ENCODE measurements at regions not wholly inside any gene's neighbourhood (a gene's known extent, or its start where the extent isn't known, plus 50 kb on each side); places are given as distances from the start of the nearest gene placed in this dataset.
"Not testable (repeated sequence)": the region's sequence is repeated elsewhere in the genome, so short reads cannot be mapped to it uniquely, and the experiment has no call there.

DNA sequence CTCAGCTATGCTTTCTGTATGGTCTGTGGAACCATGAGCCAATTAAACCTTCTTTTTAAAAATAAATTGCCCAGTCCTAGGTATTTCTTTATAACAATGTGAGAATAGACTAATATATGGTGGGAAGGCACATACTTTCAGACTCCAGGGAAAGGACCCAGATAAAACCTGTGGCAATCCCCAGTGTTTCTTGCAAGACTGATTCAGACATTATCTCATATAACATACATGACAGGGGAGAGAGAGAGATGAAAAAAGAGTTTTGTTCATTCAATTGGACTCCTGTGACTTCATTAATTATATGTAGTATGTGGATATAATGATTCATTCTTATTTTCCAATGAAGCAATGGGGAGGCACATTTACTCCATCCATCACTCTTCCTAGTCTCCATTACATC, 291.4 kb upstream of the PRKX start:
- no peak for DNase-seq

DNA sequence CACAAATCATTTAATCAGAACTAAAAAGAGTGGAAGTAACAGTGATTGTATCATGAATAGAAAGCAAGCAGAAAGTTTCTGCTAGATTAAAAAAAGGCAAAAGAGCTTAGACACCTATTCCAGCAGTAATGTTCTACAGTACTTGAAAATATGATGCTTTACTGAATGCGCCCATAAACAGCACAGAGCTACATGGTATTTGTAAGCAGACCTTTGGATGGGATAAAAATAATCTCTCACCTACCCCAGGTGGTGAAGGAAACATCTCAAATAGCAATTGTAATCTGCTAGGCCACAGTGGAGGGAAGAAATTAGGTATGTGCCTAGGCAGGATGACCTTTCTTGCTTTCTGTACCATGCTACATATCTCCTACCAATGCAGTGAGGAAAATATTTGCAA, 280.9 kb upstream of the PRKX start:
- DNase-seq: no peak

DNA sequence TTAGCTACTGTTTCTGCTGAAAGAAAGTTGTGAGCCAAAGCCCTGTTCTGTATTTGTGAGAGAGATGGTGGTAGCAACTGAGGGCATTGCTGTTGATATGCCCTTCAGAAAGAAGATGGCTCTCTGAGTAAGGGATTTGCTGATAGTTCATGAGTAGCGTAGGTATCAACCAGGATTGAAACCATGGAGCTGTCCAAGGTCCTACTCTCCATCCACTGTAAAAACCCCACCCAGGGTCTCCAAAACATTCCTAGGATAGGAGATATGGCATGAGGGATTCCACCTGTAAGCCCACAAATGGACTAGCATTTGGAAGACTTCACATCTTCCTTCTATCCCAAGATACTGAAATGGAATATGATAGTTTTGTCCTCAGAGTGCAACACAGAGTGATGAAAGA, 277.1 kb upstream of the PRKX start:
- DNase-seq: no peak

DNA sequence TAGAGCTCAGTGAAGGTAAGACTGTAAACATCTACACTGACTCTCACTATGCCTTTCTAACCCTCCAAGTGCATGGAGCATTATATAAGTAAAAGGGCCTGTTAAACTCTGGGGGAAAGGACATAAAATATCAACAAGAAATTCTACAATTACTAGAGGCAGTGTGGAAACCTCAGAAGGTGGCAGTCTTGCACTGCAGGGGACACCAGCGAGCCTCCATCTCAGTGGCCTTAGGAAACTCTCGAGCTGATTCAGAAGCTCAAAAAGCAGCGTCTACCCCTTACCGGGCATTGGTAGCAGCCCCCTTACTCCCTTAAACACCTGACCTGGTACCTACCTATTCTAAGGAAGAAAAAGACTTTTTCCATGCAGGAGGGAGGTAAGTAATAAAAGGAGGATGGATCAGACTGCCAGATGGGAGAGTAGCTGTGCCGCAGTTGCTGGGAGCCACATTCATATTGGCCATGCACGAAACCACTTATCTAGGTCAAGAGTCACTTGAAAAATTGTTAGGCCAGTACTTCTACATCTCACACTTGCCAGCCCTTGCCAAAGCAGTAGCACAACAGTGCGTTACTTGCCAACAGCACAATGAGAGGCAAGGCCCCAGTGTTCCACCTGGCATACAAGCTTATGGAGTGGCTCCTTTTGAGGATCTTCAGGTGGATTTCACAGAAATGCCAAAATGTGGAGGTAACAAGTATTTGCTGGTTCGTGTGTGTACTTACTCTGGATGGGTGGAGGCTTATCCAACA, 258.8 kb upstream of the PRKX start:
- DNase-seq: peak; percentile 77 to 78

- DNase-seq: no peak
Observed at GRCh38 chrX:3968749-3969148, 255.3 kb upstream of the PRKX start.

DNA sequence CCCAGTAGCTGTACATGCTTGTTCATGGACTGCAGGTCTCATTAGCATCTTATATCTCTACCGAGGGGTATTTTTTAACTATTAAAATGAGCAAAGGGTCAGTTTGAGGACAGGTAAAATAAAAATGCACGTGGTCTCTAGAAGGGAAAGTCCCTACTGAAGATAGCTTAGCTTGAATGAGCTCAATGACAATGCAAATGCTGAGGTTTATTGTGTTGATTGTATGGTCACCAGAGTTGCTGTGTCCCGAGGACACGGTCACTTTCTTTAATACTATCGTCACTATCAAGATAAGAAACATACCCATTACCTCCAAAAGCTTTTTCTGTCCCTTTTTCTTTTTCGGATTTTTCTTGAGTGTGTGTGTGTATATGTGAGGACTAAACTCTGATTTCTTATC, 250.5 kb upstream of the PRKX start:
- DNase-seq: no peak

DNA sequence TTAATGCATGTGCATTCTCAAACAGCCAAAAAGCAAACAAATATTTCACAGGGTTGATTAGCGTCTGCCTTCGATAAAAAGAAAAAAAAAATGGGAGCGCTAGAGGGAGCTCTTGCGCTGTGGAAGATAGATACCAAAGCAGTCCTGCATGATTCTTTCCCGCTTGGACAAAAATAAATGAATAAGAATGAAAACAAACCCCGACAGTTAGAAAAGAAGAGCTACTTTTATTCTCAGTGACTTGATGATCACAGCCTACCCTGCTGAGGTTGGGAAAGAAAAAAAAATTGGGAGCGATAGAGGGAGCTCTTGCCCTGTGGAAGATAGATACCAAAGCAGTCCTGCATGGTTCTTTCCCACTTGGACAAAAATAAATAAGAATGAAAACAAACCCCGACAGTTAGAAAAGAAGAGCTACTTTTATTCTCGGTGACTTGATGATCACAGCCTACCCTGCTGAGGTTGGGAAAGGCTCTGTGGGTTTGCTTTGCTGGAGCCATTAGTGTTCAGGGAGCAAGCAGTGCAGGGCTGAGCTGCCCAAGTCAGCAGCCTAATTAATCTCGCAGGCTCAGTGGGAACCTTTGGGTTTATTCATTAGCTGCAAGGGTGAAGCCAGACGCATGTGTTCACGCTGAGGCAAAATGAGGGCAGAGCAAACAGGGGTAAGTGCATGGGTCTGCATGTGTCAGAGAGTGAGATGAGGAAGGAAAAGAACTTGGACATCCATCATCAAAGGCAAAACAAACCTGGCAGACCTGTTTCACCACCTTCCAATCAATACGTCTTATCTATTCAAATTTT, 249.3 kb upstream of the PRKX start:
- peak; percentile 27 to 69 for DNase-seq

DNA sequence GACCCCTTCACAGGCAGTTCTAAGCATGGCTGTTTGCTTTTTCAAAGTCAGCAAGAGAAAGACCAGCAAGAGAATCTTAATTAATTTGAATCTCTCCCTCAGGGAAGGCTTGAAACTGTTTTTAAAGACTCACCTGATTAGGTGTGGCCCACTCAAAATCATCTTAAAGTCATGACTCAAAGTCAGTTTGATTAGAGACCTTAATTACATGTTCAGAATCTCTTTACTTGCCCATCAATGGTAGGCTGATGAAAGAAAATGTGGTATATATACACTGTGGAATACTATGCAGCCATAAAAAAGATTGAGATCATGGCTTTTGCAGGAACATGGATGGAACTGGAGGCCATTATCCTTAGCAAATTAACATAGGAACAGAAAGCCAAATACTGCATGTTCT, 247.5 kb upstream of the PRKX start:
- DNase-seq: no peak

DNA sequence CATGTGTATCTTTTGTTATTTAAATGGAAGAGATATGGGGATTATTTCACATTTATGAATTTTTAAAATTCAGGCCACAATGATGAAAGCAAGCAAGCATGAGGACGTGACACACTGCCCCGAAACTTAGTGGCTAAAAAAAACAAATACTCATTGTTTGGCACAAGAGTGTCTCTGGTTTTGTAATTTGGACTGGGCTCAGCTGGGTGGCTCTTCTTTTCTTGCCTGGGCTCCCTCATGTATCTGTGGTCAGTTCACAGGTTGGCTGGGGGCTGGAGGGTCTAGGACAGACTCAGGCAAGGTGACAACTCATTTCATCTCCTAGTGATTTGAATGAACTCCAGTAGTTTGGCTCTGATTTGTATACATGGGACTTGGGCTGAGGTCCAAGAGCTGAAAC, 238.4 kb upstream of the PRKX start:
- DNase-seq: no peak

- DNase-seq: no peak
Observed at GRCh38 chrX:3950373-3950772, 236.9 kb upstream of the PRKX start.

GRCh38 chrX:3943965-3944364, 230.5 kb upstream of the PRKX start:
- DNase-seq: no peak

DNA sequence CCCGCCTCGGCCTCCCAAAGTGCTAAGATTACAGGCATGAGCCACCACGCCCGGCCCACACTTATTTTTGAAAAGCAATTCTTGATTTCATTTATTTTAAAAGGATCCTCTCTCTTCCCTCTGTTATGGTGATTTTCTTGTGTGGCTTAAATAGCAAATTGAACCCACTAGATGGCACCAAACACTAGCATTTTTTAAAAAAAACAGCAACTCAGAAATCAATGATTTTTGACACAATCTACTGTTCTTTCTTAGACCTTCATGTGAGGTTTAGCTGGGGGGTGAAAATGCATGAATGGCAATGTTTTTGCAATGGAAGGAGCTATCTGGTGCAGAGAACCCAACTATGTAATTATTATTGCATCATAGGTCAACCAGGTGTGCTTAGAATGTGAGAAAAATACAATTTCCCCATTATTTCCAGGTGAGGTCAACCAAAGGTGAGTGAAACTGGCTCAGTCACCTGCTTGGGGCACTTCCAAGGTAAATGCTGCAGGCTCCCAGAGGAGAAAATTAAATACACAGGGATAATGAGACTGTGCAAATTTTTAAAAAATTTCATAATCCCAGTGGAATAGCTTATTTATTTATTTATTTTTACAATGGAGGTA, 226.7 kb upstream of the PRKX start:
- DNase-seq: peak in 1 of 2 experiments; percentile 36

DNA sequence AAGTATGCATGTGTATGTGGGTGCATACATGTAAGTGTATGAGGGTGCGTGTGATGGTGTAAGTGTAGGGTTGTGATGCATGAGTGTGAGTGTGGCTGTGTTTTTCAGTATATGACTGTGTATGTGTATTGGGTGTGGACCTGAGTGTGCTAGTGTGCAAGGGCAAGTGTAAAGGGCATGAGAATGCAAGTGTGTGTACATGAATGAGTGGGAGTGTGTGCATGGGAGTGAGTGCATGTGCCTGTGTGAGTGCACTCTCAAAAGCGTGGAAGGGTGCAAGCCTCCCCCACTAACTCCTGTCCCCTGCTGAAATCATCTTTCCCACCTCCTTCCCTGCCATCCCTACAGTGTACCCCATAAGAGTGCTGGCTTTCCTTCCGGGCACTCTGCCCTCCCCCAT, 225.1 kb upstream of the PRKX start:
- DNase-seq: no peak

DNA sequence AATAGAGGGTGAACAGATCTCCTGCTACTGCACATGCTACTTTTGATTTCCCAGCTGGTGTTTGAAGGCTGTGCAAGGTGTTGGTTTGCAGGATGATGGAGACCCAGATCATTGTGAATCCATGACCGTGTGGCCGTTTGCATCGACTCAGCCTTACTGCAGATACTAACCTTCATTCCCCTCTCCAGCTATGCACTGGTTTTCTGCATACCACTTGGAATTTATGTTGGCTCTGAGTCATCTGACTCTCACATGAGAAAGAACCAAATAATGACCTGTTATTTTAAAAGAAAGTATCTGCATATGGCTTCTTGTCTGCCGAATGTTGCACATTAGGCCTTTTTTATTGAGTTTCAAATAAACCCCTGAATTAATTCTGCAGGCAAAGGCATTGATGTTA, 221.7 kb upstream of the PRKX start:
- not testable (repeated sequence) for DNase-seq

- DNase-seq: not testable (repeated sequence)
Observed at GRCh38 chrX:3920424-3921017, 207.1 kb upstream of the PRKX start.

GRCh38 chrX:3919668-3920423, 206.4 kb upstream of the PRKX start:
- DNase-seq: not testable (repeated sequence)

- DNase-seq: not testable (repeated sequence)
Observed at GRCh38 chrX:3914813-3915212, 201.4 kb upstream of the PRKX start.

GRCh38 chrX:3914059-3914458, 200.6 kb upstream of the PRKX start:
- not testable (repeated sequence) for DNase-seq

DNA sequence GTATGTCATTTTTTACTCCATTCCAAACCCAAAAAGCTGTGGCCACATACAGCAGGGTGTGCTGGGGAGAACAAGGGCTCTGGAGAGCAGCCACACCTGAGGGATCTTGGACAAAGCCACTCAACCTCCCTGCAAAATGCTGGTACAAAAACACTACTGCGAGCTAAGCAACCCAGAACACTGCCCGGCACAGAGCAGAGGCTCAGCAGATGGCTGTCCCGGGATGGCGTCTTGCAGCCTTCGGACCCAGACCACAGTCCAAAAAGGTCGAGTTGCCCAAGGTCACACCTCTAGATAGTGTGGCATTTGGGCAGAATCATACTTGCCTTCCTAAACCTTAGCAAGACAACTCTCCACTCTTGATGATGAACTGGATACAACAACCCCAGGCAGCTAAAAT, 197.6 kb upstream of the PRKX start:
- not testable (repeated sequence) for DNase-seq

DNA sequence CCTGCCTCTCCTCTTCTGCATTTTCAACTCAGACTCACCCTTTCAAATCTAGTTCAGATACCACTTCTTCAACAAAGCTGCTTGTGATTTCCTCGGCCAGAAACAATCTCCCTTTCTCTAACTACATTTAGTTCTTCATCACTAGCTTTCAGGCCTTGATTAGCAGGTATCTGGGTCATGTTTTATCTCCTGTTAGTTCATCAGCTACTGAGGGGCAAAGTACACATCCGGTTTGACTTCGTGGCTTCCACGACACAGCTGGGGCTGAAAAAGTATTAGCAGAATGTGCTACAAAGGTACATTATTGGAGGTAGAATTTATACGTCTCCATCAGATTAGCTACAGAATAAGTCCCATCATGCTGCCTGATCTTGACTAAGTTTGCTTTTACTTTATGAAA, 197.2 kb upstream of the PRKX start:
- not testable (repeated sequence) for DNase-seq

GRCh38 chrX:3905522-3906258, 192.2 kb upstream of the PRKX start:
- DNase-seq: not testable (repeated sequence)

GRCh38 chrX:3902222-3902621, 188.8 kb upstream of the PRKX start:
- not testable (repeated sequence) for DNase-seq
